Sigmoid colon (tissue), 4 donors: ENCODE measurements at regions not wholly inside any gene's neighbourhood (a gene's known extent, or its start where the extent isn't known, plus 50 kb on each side); places are given as distances from the start of the nearest gene placed in this dataset.

Source experiments
- CTCF ChIP-seq, 4 experiments: fragments of 450-650 bp in 3 of 4; fragments of 200-600 bp in 1 of 4; IDR thresholded peaks; one replicate each; pipeline ENCODE4 v1.5.1; 2016 to 2019; ENCODE audit warnings: antibody characterized with exemption in 4 of 4, mild to moderate bottlenecking in 3 of 4, moderate library complexity in 2 of 4
- EP300 ChIP-seq, 4 donors: sonication (generic); formaldehyde crosslinking; IDR thresholded peaks; one replicate each; pipeline ENCODE4 v1.6.1; 2017; ENCODE audit warnings: antibody characterized with exemption in 4 of 4

GRCh38 chr3:193873426-193874201 is 262.3 kb upstream of the HES1 start:
- TF ChIP-seq CTCF (IDR thresholded peaks at IDR 0.05) (no peak), EP300 (IDR thresholded peaks at IDR 0.05) (no peak)
